AG09309 (cell line): ENCODE measurements at regions not wholly inside any gene's neighbourhood (a gene's known extent, or its start where the extent isn't known, plus 50 kb on each side); places are given as distances from the start of the nearest gene placed in this dataset.

Experiments used
- DNase-seq: peaks from one replicate; pipeline ENCODE4 v3.0.0-alpha.2; 2010; ENCODE audit warnings: low read depth
- H3K4me3 ChIP-seq: 2 replicates; pipeline ENCODE4 v1.5.1; 2011; ENCODE audit warnings: mild to moderate bottlenecking, low read depth, low read length, moderate library complexity; ENCODE audit not compliant: control insufficient read depth
- TF ChIP-seq, protein P1 (sequence below): IDR thresholded peaks from 2 replicates; pipeline ENCODE4 v1.5.1; 2011; ENCODE audit warnings: mild to moderate bottlenecking, low read depth, low read length, inconsistent platforms; ENCODE audit not compliant: insufficient read depth, control insufficient read depth; ENCODE audit errors: missing control alignments

DNA sequence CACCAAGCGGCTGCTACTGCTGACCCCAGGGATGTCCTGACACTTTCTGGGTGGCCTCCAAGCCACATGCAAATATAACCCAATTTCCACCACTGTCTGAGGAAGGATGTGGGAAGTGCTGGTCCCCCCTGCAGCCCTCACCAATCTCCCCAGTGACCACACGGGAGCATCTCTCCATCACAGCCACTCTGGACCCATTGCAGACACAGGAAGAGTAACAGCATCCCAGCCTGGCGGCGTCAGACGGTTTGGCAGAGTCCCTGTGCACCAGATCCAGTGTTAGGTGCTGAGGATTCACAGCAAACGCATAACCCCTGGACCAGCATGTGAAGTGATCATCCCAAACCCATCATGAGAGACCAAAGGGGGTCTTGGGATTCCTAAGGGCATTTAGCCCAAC lies 163.7 kb upstream of the TNRC6C start:
- TF ChIP-seq, protein P1, sequence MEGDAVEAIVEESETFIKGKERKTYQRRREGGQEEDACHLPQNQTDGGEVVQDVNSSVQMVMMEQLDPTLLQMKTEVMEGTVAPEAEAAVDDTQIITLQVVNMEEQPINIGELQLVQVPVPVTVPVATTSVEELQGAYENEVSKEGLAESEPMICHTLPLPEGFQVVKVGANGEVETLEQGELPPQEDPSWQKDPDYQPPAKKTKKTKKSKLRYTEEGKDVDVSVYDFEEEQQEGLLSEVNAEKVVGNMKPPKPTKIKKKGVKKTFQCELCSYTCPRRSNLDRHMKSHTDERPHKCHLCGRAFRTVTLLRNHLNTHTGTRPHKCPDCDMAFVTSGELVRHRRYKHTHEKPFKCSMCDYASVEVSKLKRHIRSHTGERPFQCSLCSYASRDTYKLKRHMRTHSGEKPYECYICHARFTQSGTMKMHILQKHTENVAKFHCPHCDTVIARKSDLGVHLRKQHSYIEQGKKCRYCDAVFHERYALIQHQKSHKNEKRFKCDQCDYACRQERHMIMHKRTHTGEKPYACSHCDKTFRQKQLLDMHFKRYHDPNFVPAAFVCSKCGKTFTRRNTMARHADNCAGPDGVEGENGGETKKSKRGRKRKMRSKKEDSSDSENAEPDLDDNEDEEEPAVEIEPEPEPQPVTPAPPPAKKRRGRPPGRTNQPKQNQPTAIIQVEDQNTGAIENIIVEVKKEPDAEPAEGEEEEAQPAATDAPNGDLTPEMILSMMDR: no peak
- no peak overlapping the region for H3K4me3 ChIP-seq
- no peak for DNase-seq

DNA sequence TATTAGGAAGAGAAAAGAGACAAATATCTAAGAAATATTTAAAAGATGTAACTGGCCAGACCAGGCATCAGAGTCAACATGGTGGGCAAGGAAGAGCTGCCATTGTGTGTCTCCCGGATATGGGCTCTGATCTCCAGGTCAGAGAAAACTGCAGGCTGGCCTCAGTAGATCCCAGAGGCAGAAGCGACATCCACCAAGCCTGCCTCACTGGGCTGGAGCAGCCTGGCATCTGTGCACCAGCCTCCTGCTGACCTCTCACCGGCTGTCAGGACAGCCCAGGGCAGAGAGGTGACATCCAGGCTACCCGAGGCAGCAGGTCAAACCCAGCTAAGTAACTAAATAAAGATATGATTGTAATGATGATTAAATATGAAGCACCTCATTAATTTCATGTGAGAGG lies 162.8 kb upstream of the TNRC6C start:
- DNase-seq: no peak
- TF ChIP-seq, protein P1: no peak
- H3K4me3 ChIP-seq: no peak overlapping the region

DNA sequence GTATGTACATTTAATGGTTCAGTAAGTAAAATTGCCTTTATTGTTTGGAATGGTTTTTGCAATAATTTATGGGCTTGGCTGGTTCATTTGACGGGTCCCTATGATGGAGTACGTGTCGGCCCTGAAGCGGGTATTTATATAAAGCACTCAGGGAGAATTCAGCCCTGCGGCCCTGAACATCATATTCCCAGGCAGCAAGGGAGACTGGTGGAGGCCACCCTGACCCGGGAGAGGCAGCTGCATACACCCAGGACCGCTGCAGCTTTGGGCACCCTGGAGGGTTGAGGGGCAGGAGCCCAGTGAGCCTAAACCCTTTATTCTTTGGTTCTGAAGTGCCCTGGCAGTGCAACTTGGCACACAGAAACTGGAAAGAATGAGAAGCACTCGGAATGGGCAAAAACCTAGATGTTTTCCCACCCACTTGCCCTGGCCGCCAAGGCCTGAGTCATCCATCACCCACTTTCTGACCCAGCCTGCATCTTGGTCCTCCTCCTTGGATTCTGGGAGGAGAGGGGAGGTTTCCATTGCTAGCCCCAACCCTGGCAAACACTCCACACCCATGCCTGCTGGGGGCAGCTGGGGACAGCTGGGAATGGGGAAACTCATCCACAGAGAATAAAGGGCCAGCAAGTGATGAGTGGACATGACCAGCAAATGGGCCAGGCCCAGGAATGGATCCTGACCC lies 162.2 kb upstream of the TNRC6C start:
- no peak overlapping the region for H3K4me3 ChIP-seq
- DNase-seq: no peak
- TF ChIP-seq, protein P1: no peak

DNA sequence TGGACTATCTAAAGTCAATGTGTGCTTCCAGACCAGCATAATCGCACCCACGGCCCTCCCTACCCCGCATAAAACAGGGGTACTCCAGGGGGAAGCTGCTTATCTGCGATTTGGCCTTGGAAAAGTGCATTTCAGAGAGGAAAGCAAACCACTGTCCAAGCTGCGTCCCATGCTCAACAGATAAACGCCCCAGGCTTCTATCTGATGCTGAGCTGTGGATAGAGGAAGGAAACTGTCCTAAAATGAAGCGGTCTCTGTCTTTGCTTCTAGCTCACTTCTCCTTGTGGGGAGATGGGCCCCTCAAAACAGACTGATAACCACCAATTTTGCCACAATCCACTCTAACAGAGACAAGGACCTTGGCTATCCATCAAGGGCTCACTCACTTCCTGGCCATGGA lies 160.5 kb upstream of the TNRC6C start:
- H3K4me3 ChIP-seq: no peak overlapping the region
- TF ChIP-seq, protein P1: no peak
- no peak for DNase-seq

DNA sequence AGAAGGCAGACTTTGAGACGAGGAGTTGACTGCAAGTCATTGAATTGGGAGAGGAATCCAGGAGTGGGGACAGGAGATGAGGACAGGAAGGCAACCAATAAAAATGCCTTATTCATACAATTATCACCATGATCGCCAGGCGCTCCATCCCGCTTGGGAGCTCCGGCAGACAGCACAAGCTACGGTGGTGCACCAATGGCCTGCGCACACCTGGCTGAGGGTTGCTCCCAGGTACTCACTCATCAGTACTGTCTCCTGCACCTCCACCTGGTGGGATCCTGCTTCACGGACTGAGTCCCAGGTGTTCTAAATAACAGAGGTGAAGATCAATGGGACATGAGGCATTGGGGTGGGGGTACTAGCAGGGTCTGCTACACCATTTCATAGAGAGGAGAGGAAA lies 160.0 kb upstream of the TNRC6C start:
- H3K4me3 ChIP-seq: no peak overlapping the region
- TF ChIP-seq, protein P1: no peak
- DNase-seq: no peak

DNA sequence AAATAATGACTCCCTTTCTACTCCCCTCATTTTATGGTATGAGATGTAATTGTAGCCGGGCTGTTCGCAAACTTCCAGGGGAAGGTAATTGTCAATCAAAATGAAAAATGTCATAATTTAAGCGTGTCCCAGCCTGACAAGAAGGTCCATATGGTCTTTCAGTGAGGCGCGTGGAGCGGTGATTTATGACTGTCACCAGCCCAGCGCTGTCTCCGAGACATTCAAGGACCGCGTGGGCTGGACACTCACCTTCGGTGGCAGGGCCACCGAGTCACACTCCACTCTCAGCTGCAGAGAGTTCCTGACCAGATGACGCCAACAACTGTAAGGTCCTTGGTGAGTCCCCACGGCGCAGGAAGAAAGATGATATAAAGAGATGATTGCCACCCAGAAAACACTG lies 157.7 kb upstream of the TNRC6C start:
- no peak overlapping the region for H3K4me3 ChIP-seq
- TF ChIP-seq, protein P1: no peak
- no peak for DNase-seq
